NCI-H2227 (cell line): ENCODE measurements at regions not wholly inside any gene's neighbourhood (a gene's known extent, or its start where the extent isn't known, plus 50 kb on each side); places are given as distances from the start of the nearest gene placed in this dataset.
"Not testable (repeated sequence)": the region's sequence is repeated elsewhere in the genome, so short reads cannot be mapped to it uniquely, and the experiment has no call there.

Experiments
- DNase-seq: peaks from one replicate; lab custom pipeline; 2025; ENCODE audit not compliant: unreplicated experiment; lab: John Stamatoyannopoulos, UW

- DNase-seq = peak; percentile 2
Observed at GRCh38 chr3:18237251-18238005, 187.7 kb downstream of the SATB1 start.

DNA sequence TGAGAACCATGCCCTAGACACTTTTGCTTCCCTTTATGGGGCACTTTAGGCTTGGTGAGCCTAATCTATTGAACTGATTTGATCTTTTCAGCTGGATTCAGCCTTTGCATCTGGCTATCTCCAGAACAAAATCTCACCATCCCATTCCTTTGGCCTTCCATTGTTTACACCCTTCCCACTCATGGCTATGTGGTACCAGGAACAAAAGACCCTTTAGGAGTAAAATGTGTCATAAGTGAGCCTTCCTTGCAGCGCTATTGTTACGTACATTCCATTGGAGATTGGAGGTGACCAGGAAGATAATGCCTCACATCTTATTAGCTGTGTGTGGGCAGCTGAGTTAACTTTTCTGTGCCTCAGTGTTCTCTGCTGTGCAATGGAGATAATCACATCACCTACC lies 188.4 kb downstream of the SATB1 start:
- no peak for DNase-seq

- no peak for DNase-seq
Observed at GRCh38 chr3:18234717-18235335, 190.3 kb downstream of the SATB1 start.

DNA sequence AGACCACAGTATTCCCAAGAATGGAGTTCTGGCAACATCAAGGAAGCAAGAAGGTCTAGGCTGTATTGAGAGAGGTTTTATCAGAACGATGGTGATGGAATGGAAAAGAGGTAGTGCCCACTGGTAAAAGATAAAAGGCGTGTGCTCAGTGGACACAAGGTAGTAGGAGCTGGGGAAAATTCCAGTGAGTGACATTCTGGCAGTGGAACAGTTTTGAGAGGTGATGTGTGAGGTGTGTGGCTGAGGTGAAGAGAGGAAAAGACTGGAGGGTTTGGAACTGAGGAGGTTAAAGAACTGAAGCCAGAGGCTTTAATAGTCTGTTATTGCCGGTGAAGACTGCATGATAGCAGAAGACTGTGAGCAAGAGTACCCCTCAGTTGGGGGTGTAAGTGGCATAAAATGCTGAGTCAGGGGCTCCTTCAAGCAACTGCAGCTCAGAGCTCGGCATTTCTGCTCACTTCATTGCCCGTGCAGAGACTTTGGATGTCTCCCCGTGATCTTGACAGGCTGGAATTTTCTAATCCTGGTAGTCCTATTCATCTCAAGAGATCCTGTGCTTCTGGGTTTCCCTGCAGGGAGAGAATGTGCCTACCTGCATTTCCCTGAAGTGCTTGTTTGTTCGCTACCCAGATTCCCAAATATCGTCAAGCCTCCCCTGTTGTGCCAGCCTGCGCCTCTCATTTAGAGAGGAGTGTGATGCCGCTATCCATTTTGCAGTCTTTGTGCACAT lies 191.0 kb downstream of the SATB1 start:
- DNase-seq = no peak

GRCh38 chr3:18232317-18232716 lies 192.8 kb downstream of the SATB1 start:
- DNase-seq = no peak

GRCh38 chr3:18228060-18228459 lies 197.1 kb downstream of the SATB1 start:
- DNase-seq = no peak

- no peak for DNase-seq
Observed at GRCh38 chr3:18225709-18226108, 199.4 kb downstream of the SATB1 start.

DNA sequence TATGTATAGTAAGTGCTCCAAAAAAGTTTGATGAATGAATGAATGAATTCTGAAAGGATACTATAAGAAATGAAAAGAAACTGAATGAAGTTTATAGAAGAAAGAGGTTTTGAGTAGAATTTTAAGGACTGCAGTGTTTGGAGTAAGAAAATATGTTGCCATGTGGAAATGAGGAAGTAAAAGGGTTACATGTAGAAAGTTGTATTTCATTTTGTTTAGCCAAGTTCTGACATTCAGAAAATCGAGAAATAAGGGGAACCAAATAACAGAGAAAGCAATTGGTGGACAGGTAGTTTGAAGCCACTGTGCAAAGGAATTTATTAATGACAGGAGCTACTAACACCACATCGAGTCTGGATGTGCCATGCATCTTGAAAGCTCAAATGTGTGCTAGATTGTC lies 200.7 kb downstream of the SATB1 start:
- no peak for DNase-seq

DNA sequence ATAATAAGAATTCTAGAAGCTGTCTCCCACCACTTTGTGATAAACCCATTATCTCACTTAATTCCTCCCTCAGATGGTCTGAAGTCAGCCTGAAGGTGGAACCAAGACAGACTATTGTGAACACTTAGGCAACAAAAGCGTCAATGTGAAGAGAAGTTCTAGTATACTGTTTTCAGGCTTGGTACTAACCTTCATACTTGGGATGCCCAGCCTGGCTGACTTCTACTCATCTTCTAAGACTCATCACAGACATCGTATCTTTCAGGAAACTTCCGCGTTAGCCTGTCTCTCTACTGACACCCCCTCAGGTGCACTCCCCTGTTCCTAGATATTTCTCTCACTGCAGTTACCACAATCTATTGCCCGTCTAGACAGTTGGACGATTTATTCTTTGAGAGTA lies 201.2 kb downstream of the SATB1 start:
- DNase-seq = no peak

DNA sequence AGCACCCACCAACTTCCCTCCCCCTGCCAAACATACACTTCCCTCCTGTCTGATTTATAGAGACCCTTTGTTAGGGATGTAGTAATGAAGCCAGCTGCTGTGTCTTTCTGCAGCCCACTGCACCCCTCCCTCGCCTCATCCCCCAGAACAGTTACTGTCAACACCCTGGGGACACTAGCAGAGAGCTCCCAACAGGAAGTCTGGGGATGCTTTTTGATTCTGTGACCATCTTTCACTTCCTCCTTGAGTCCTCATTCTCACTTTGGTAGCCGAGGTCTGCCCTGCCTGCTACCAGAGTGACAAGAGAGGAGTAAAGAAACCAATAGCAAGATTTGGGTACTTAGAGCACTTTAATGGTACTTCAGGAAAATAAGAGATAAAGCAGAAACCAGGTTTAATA lies 201.6 kb downstream of the SATB1 start:
- no peak for DNase-seq

DNA sequence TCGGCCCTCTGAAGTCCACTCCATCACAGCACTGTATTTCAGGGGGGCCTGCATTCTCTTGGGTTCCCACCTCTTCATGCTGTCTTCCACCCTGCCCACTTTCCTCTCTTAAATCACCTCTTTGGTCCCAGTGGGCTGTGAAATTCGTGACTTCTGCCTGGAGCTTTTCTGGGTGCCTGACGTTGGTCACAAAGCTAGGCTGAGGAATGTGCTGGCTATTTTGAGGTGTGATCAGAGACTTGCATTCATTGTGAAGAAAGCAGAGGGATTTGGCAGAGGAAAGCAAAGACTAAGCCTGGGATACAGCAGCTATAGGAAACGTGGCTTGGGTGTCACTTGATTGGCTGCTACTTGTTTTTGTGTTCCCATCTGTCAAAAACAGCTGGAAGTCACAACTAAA lies 202.5 kb downstream of the SATB1 start:
- no peak for DNase-seq

- no peak for DNase-seq
Observed at GRCh38 chr3:18217507-18218174, 207.5 kb downstream of the SATB1 start.

DNA sequence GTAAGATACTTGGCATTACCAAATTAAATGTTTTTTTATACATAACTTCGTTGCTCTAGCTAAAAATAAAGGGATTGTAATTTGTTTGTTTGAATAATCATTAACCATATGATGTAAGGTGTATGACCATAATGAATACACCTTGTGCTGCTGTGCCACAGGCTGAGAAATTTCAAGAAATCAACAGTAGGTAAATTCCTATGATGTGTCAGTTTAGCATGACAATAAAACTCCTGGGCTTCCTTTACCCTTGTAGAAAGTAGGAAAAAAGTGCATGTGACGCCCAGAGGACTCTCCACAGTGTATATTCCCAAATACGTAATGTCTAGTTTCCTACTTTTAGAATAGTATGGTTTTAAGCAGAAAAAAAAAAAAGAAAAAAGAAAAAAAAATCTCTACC lies 208.1 kb downstream of the SATB1 start:
- DNase-seq = no peak

DNA sequence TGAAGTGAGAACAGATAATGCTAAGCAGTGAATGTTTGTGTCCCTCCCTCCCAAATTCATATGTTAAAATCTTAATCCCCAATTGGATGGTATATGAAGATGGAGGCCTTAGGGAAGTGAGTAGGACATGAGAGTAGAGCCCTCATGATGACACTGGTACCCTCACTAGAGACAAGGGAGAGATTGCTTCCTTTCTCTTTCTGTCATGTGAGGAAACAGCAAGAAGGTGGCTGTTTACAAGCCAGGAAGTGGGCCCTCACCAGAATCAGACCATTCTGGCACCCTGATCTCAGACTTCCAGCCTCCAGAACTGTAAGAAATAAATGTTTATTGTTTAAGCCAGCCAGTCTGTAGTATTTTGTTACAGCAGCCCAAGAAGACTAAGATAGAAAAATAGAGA lies 209.5 kb downstream of the SATB1 start:
- no peak for DNase-seq

DNA sequence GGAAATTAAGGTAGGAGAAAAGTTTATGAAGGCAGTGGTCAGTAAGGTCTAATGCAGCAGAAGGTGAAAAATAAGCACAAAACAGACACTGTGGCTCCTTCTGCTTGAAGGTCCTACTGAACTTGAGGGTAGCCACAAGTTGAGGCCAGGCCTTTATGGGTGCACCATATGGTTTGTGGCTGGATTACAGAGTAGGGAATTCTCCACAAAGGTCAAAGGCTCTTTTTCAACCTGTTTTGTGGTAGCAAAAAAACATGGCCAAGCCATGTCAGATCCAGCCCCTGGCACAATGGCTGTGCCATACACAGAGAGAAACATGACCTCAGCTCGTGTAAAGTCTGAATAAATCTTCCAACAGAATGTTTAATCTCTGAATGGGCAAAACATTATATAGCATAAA lies 214.0 kb downstream of the SATB1 start:
- DNase-seq = no peak

DNA sequence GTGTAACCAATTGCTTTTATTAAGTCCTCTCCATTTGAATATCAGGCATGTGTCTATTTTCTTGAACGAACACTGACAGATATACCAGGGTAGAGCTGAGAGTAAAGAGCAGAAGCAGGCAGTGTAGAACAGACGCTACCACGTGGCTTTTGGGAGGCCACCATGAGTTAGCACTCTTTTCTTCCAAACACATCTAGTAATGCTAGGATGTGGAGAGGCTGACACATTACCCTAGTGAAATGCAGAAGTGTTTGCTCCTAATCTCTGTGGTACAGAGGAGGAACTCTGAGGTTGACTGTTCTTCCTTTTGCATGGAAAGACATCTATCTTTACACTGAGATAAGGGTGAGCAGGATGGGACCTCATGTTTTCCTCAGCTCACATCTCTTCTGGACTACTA lies 216.3 kb downstream of the SATB1 start:
- DNase-seq = no peak

DNA sequence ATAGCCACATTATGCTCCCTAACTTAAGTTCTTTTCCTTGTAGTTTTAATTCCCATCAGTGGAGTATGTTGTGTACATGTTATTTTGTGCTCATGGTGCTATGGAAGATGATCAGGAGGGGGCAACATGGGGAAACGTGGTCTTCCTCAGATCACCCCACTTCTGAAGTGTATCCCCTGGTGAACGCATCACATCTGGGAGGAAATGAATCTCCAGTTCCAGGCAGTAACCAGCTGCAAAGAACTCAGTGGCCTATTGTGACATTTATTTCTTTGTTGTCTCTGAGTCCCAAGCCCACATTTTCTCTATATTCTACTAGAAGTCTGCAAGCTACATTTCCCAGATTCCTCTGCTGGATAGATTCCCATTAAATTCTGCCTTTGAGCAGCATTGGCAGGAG lies 217.0 kb downstream of the SATB1 start:
- DNase-seq = no peak

- DNase-seq = no peak
Observed at GRCh38 chr3:18207226-18207625, 217.9 kb downstream of the SATB1 start.

GRCh38 chr3:18205701-18206100 lies 219.4 kb downstream of the SATB1 start:
- DNase-seq = not testable (repeated sequence)

DNA sequence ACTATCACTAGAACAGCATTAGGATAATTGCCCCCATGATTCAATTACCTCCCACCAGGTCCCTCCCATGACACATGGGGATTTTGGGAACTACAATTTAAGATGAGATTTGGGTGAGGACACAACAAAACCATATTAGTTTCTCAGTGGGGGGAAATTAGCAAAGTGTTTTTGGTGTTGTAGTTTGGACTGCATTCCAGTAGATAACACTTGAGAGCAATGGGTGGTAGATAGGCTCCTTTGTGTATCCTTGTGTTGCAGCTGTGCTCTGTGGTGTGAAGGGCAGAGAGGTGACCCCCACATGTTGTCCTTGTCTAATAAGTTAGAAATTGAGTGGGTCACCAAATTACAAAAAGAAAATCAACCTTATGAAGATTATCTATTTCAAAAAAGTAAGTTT lies 223.8 kb downstream of the SATB1 start:
- DNase-seq = no peak

GRCh38 chr3:18199757-18200156 lies 225.4 kb downstream of the SATB1 start:
- no peak for DNase-seq

GRCh38 chr3:18195836-18196235 lies 229.3 kb downstream of the SATB1 start:
- DNase-seq = no peak
